Left ventricle myocardium inferior (tissue), 1 donor: ENCODE measurements at regions not wholly inside any gene's neighbourhood (a gene's known extent, or its start where the extent isn't known, plus 50 kb on each side); places are given as distances from the start of the nearest gene placed in this dataset.

Source experiments
- DNase-seq: peaks from one replicate; pipeline ENCODE4 v3.0.0-alpha.2; 2020
- H3K27ac ChIP-seq: fragments of 200-600 bp; replicated peaks from 2 replicates; pipeline ENCODE4 v1.8.0; 2021
- H3K27me3 ChIP-seq: fragments of 200-600 bp; 2 replicates; pipeline ENCODE4 v1.8.0; 2021; ENCODE audit warnings: low read depth
- H3K36me3 ChIP-seq: fragments of 200-600 bp; 2 replicates; pipeline ENCODE4 v1.8.0; 2021
- H3K4me1 ChIP-seq: fragments of 200-600 bp; 2 replicates; pipeline ENCODE4 v1.8.0; 2021
- H3K4me3 ChIP-seq: fragments of 200-600 bp; 2 replicates; pipeline ENCODE4 v1.8.0; 2021; ENCODE audit warnings: mild to moderate bottlenecking, moderate library complexity
- H3K9me3 ChIP-seq: fragments of 200-600 bp; replicated peaks from 2 replicates; pipeline ENCODE4 v1.8.0; 2021
- CTCF ChIP-seq: fragments of 200-600 bp; IDR thresholded peaks from 2 replicates; pipeline ENCODE4 v1.8.0; 2021; ENCODE audit warnings: antibody characterized with exemption, mild to moderate bottlenecking, borderline replicate concordance
- intact Hi-C: fragments of 100-400 bp; cut with micrococcal nuclease; formaldehyde crosslinking; loops from one replicate; pipeline ENCODE4 v1.11.0; 2022
- donor health status: DM: no; HTN: yes; CAD: no; lungs with severe emphysema.

GRCh38 chr14:27712364-27712763, 1054.2 kb upstream of the FOXG1 start:
- intact Hi-C loops = no loop called here
- H3K27ac ChIP-seq = no peak overlapping the region
- H3K9me3 ChIP-seq = peaks cover 74% of the 10 kb centered on the region
- no peak for TF ChIP-seq CTCF
- H3K4me1 ChIP-seq = no peaks in the 10 kb centered on the region
- no peak for DNase-seq
- H3K4me3 ChIP-seq = no peak overlapping the region
- H3K27me3 ChIP-seq = no peaks in the 10 kb centered on the region
- no peaks in the 10 kb centered on the region for H3K36me3 ChIP-seq

- Histone ChIP-seq H3K9me3 (peaks cover 53% of the 10 kb centered on the region), H3K4me3 (no peak overlapping the region), H3K27ac (no peak overlapping the region), H3K4me1 (no peaks in the 10 kb centered on the region), H3K36me3 (no peaks in the 10 kb centered on the region), H3K27me3 (no peaks in the 10 kb centered on the region)
- intact Hi-C loops = no loop called here
- DNase-seq = no peak
- no peak for TF ChIP-seq CTCF
These were observed 1051.0 kb upstream of the FOXG1 start for GRCh38 chr14:27715561-27715960.

- intact Hi-C loops = no loop called here
- DNase-seq = no peak
- no peaks in the 10 kb centered on the region for H3K36me3 ChIP-seq
- H3K9me3 ChIP-seq = peaks cover 16% of the 10 kb centered on the region
- H3K4me3 ChIP-seq = no peak overlapping the region
- H3K4me1 ChIP-seq = no peaks in the 10 kb centered on the region
- TF ChIP-seq CTCF = no peak
- H3K27ac ChIP-seq = no peak overlapping the region
- no peaks in the 10 kb centered on the region for H3K27me3 ChIP-seq
These were observed 1044.8 kb upstream of the FOXG1 start for GRCh38 chr14:27721760-27722159.

- TF ChIP-seq CTCF = no peak
- H3K27ac ChIP-seq = no peak overlapping the region
- H3K9me3 ChIP-seq = no peaks in the 10 kb centered on the region
- no peak overlapping the region for H3K4me3 ChIP-seq
- no peak for DNase-seq
- H3K36me3 ChIP-seq = no peaks in the 10 kb centered on the region
- intact Hi-C loops = no loop called here
- H3K27me3 ChIP-seq = no peaks in the 10 kb centered on the region
- no peaks in the 10 kb centered on the region for H3K4me1 ChIP-seq
These were observed 1041.1 kb upstream of the FOXG1 start for GRCh38 chr14:27725482-27725881.

- DNase-seq = no peak
- intact Hi-C loops = no loop called here
- H3K4me1 ChIP-seq = no peaks in the 10 kb centered on the region
- no peaks in the 10 kb centered on the region for H3K36me3 ChIP-seq
- TF ChIP-seq CTCF = no peak
- H3K27ac ChIP-seq = no peak overlapping the region
- no peaks in the 10 kb centered on the region for H3K9me3 ChIP-seq
- H3K4me3 ChIP-seq = no peak overlapping the region
- H3K27me3 ChIP-seq = no peaks in the 10 kb centered on the region
These were observed 1039.3 kb upstream of the FOXG1 start for GRCh38 chr14:27727251-27727770.

- Histone ChIP-seq H3K4me3 (no peak overlapping the region), H3K27me3 (no peaks in the 10 kb centered on the region), H3K9me3 (peaks cover 3% of the 10 kb centered on the region), H3K27ac (no peak overlapping the region), H3K4me1 (no peaks in the 10 kb centered on the region), H3K36me3 (no peaks in the 10 kb centered on the region)
- no peak for TF ChIP-seq CTCF
- no peak for DNase-seq
- intact Hi-C loops = no loop called here
These were observed 1036.4 kb upstream of the FOXG1 start for GRCh38 chr14:27730204-27730603.
